NCI-H128 (cell line): ENCODE measurements at regions not wholly inside any gene's neighbourhood (a gene's known extent, or its start where the extent isn't known, plus 50 kb on each side); places are given as distances from the start of the nearest gene placed in this dataset.

Experiments used
- DNase-seq: peaks from one replicate; lab custom pipeline; 2025; ENCODE audit not compliant: unreplicated experiment; lab: John Stamatoyannopoulos, UW

DNA sequence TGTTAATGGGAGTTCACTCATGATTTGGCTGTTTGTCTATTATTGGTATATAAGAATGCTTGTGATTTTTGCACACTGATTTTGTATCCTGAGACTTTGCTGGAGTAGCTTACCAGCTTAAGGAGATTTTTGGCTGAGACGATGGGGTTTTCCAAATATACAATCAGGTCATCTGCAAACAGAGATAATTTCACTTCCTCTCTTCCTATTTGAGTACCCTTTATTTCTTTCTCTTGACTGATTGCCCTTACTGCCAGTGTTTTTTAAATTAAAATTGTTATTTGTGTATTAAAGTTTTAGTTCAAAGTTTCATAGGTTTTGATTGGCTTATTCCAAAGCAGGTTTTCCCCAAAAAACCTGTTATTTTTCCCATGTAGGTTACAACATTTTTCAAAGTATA lies 390.5 kb upstream of the RBMS3 start:
- DNase-seq: no peak

DNA sequence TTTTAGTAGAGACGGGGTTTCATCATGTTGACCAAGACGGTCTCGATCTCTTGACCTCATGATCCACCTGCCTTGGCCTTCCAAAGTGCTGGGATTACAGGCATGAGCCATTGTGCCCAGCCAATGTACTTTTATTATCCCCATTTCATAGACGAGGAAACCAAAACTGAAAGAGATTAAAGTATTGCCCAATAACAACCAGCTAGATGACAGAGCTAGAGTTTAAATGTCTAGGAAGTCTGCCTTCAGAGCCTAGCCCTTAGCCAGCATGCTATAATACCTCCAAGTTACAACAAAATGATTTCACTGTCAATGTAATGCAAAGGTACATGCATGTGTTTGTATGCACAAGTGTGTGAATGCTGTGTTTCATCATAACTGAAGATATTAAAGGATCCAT lies 389.4 kb upstream of the RBMS3 start:
- no peak for DNase-seq

DNA sequence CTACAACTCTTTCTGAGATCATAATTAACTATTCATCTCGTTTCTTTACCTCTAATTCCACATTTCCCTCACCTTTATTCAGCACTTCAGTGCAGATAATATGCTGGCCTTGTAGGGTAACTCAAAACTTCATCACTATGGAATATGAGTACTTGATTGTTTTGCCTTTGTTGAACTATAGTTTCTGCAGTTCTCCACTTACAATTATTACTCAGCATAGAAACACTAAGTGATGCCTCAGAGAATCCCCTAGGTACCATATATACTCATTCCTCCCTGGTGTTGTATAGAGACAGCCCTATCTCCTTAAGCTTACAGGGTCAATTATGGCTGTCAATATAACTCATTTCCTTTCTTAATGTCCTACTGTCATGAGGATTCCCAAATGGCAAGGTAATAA lies 380.6 kb upstream of the RBMS3 start:
- DNase-seq: no peak

DNA sequence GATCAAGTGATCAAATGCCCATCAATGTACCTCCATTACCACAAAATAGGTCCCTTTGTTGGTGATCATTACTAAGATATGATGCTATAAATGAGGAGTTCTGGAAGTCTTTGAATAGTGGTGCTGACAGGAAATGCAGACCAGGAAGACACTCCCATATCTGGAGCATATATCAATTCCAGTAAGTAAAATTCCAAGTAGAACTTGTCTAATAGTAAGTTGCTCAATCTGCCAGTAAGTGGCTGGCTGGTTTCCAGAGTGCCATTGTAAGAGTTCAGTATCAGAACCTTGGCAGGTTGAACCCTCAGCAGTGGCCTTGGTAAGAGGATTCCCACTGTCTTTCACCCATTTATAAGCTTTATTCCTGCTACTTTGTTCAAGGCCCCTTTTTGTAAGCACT lies 379.9 kb upstream of the RBMS3 start:
- DNase-seq: no peak

DNA sequence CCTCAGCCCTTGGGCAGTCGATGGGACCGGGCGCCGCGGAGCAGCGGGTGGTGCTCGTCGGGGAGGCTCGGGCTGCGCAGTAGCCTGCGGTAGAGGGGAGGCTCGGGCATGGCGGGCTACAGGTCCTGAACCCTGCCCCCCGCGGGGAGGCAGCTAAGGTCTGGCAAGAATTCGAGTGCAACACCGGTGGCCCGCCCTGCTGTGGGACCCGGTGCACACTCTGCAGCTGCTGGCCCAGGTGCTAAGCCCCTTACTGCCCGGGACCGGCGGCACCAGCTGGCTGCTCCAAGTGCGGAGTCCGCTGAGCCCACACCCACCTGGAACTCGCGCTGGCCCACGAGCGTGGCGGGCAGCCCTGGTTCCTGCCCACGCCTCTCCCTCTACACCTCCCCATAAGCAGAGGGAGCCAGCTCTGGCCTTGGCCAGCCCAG lies 377.7 kb upstream of the RBMS3 start:
- DNase-seq: no peak

DNA sequence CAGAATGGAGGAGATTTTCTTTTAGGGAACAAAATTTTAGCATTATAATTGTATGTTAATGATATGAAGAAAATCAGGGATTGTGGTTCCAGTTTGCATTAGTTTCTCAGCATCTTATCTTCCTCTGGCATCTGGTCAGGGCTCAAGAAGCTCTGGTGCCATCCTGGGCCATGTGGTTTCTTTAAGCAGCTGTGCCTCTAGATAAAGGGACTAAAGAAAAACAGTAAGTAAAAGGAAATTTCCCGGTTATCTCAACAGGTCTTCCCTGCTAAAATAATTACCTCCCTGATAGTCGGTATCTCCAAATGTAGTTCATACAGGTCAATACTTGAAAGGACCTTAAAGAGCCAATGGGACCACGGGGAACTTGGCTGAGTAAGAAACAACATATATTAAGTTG lies 375.1 kb upstream of the RBMS3 start:
- DNase-seq: no peak

DNA sequence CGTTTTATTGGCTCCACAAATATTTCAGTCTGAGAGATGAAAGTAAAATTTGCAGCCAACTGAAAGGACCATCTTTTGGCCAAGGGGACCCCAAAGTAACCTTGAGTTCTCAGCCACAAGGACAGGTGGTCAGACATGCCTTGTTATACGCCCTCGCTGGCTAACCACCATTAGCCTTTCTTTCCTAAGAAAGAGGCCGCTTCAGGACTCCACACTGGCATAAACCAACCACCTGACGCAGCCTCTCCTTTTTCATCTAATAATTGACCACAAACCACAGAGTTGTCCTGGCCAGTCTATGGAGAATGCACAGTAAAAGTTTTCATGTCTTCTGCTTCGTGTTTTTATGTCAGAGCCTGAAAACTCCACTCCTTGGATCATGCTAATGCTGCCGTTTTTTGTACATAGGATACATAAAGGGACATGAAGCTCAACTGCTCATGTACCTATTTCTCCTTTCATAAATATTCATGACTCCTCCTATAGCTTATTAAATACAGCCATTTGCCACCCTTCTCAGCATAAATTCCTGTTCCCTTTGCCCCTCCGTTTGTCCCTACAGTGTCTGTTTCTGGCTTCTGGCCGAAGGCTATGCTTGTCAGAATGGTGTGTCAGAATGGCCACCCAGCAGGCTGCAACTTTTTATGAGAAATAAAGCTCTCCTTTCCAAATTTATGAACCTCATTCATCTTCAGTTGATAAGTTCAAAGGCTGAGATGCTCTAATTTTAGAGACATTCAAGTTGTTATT lies 374.1 kb upstream of the RBMS3 start:
- DNase-seq: no peak

DNA sequence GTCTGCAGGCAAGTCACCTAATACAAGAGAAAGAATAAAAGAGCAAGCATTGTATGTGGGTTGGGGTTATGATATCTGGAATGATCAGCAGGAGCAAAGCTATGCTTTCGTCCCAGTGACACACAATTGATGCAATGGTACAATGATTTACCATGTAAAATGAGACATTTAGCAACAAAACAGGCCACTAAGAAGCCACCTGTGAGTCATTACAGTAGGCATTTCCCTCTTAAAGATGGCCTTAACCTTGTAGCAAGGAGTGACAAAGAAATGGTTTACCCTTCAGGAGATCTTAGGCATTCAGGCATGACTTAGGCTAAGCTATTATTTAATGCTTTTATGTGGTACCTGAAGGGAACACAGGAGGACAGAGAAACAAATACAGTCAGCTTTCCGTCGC lies 373.3 kb upstream of the RBMS3 start:
- DNase-seq: no peak

DNA sequence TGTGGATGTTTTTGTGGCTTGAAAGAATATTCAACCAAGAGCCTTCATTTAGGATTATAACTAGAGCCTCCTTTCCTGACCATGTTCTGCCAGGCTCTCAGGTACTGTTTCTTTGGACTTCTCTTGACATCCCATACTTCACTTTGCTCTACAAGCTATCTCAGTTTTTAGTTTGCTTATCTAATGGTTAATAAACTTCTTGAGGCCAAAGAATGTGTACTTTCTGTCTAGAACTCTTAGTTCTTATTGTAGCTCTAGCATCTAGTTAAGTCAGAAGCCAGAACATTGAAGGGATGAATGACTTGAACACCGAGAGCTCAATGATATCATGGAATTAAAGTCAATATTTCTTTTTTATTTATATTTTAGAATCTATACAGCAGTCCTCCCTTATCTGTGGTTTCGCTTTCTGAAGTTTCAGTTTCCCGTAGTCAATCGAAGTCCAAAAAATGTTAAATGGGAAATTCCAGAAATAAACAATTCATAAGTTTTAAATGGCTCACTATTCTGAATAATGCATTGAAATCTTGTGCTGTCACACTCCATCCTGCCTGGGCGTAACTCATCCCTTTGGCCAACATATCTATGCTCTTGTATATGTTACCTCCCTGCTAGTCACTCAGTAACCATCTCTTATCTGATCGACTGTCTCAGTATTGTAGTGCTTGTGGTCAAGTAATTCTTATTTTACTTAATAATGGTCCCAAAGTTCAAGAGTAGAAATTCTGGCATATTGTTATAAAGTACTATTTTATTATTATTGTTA lies 368.6 kb upstream of the RBMS3 start:
- no peak for DNase-seq

DNA sequence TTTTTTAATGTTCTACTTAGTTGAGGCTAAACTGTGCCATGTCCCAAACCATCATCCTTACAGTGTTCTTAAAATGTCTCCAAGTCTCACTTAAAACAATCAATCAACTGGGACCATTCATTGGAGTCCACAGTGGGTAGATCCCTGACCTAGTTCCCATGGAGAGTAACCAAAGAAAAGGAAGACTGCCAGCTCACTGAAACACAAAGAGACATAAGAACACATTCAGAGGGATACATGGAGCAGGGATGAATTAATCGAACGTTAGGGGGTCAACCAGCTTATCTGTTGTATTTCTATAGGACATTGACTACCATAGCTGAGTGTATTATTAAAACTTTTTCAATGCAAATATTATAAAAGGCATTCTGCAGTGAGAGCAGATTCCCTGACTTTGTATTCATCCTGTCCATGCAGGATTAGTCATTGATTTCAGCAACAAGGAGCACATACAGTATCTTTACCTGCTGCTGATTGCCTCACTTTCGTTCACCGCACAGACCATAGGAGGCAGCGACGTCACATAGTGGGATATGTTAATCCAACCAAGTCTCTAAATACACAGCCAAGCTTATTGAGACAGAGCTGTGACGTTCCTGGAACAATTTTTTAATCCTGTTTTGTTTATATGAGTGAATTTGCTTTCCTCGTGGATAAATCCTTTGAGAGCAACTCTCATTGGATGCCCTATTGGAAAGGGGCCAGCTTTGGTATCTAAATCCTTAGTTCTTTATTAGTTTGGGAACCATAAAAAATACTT lies 364.9 kb upstream of the RBMS3 start:
- DNase-seq: no peak

DNA sequence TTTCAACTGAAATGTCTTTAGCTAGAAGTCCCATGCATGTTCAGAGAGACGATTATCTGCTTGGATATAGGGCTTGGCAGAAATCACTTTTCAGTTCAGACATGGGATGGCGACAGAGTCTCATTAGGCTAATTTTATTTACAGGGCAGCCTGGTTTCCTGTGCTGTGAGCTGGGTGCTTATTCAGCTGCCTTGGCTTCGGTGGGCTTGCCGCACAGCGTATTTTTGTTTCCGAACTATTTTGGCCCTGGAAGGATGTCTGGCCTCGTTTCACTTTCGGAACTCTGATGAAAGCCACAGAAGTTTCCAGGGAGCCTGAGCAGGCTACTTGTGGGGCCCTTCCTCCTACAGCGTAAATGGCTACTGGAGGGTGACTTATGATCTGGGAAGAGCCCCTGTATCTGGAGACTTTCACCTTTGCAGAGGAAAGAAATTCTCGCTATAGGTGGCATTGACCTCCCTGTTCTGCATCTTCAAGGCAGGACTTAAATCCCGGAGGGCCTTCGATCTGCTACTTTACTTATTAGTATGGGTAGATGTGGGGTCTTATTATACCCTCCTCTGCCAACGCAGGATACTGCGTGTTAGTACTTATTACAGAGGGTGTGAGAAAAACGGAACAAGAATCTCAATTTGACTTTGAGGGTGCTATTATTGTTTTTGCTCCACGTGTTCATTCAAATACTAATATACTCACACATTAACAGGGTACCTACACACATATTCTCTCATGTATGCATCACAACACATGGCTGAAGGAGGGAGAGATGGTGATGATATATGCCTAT lies 364.0 kb upstream of the RBMS3 start:
- no peak for DNase-seq

DNA sequence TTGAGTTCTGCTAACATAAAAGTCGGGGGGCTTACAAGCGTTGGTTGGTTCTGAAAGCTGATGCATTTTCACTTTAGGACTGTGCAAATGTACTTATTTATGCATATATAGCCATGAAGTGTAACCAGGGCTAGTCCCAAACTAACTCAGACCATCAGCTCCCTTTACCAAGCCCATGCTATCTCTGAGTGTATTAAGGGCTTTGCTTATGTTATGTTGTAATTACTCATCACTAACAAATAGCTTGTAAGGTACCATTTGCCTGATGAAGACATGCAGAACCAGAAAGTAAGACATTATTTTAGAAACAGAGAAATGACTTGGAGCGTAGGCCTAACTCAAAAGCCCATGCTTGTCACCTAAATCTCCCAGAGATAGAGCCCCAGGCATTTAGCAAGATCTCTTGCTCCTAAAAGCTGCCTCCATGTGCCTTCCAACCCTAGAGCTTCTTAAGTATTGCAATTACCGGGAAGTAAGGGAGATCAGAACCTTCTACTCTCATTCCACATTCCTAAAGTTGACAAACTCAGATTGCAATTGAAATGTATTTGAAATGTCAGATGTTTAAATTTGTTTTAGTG lies 362.9 kb upstream of the RBMS3 start:
- no peak for DNase-seq

DNA sequence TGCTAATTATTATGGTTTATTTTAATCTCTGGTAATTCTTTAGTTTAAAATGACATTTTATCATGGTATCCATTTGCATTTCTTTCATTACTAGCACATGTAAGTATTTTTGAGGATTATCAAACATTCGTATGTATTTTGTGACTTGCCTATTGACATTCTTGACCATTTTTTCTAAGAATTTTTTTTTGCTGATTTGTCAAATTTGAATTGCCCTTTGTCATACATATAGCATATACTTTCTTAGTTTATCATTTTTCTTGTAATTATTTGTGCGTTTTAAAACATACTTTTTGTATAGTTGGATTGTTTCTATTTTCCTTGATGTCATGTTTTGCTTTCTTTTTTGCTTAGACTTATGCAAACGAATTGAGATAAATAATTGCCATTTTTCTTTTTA lies 358.5 kb upstream of the RBMS3 start:
- no peak for DNase-seq

DNA sequence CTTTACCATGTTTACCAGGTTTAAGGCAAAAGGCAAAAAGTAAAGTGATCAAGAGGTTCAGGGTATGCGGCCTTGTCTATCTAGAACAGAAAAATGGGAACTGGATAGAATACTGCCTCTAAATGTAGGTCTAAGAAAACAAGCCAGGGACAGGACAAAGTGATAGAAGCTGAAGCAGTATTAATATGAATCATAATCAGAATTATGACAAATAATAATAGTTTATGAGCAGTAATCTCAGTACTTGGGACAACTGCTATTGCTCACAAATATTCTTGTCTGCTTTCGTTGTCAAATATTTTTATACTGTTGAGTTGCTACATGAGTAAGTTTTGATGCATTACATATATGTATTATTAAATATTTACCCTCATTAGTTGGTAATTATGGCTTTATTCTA lies 356.9 kb upstream of the RBMS3 start:
- no peak for DNase-seq

DNA sequence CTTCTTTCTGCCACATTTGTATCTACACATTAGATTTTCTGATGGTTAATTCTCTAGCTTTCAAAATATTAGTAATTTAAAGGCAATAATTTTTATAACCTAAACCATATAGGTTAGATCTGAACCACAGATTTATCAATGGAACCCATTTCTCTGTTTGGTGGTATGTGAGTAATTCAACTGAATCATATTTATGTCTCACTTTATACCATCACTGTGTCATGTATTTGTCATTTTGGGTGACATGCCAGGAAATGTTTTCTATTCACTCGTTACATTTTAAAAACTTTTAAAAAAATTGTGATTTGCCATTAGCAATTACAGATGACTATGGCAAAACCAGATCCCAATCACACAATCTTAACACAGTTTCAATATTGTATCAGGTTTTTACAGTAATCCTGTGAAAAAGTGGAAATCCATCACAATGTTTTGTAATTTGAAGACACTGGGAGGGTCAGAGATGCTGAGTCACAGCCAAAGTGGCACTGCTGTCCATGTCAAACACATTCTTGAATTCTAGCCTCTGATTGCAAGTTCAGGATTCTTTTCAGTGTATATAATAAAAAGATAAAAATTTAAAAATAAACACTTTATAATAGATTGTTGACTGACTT lies 356.0 kb upstream of the RBMS3 start:
- DNase-seq: no peak

DNA sequence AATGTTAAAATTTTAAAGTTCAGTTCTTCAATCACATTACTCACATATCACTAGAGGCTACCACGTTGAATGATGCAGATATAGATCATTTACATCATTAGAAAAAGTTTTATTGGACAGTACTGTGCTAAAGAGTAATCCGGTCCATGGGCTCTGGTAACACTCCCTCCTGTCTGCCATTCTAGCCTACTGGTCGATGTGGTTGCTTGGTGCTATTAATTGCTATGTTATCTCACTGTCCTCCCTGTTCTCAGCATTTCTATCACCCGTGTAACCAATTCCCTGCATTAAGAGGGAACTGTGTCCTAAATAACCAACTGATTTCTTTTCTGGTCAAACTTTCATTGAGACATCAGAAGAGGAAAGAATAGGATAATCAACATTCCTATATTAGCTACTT lies 347.5 kb upstream of the RBMS3 start:
- DNase-seq: no peak

DNA sequence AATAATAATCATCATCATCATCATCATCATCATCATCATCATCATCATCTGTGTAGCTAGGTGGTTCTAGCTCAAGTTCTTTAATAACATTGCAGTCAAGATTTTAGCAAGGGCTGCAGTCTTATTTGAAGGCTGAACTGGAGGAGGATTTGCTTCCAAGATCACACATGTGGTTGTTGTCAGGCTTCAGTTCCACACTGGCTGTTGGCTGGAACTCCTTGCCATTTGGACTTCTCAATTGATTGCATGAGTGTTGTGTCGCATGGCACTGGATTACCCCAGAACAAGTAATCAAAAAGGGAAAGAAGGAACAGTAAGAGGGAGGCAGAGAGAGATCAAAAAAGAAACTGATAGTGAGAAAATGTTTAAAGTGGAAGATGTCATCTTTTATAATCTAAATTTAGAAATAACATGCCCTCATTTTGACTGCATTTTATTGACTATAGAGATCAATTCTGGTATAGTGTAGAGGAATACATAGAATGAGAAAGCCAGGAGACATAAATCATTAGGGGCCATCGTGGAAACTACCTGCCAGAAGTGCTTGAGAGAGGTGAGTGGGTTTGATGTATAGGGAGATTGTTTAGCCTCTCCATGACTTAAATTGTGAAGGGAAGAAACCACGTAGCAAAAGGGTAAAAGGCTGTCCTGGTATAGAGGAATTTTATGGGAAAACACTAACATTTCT lies 346.6 kb upstream of the RBMS3 start:
- no peak for DNase-seq

DNA sequence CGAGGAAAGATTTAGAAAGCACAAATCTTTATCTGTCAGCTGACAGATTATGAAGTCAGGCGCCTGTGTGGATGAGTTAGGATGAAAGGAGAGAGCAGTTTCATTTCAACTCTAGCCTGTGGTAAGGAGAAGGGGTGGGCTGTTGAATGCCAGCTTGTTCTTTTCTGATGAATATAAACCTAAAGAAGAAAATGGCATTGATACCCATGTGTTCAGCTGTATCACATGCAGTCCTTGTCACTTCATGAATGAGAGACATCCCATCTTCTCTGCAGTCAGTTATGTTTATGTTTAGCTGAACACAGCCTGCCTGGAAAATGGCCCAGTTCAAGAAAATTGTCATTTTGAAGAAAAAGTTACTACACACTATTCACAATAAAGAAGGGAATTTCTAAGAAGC lies 345.7 kb upstream of the RBMS3 start:
- no peak for DNase-seq

DNA sequence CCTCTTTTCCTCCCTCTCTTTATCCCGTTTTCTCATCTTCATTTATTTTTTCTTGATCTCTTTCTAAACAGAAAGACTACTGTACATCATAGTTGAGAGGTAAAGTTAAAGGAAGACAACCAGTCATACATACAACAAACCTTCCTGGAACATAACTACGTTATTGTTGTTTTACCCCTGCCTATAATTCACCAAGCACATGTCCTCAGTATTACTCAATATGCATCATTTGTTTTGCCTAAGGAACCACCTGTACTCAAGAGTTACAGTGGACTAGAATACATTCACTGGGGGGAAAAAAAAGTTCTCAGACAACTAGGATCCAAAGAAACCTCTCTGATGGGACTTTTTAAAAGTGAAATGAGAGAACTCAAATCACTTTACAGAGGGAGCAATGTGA lies 344.7 kb upstream of the RBMS3 start:
- no peak for DNase-seq

DNA sequence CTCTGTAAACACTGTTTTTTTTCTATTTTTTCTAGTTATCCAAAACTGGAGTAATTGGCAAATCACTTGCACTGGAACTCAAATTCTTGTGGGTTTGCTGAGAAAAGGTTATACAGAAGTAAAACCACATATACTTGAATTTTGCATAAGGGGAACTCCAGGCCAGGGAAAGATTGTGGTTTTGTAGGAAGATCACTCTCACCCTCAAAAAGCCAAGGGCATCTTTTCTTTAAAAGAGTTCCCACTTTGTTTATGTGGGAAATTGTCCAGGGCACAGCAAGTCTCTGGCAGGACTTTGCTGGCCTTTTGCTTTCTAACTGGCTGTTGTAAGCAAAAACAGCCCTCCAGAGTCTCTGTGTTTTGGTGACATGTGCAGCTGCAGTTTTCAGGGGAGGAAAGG lies 340.3 kb upstream of the RBMS3 start:
- no peak for DNase-seq
